ENCODE measurements at regions not wholly inside any gene's neighbourhood (a gene's known extent, or its start where the extent isn't known, plus 50 kb on each side); places are given as distances from the start of the nearest gene placed in this dataset.

GRCh38 chr7:10634239-10634638, 339.4 kb upstream of the PHF14 start:
- Histone ChIP-seq H3K9me3 (ENCODE audit: control insufficient read depth, low read length) (no peaks in the 10 kb centered on the region), H3K4me1 (no peaks in the 10 kb centered on the region), H3K27me3 (ENCODE audit: control insufficient read depth, insufficient read depth, low read length) (no peaks in the 10 kb centered on the region), H2AFZ (no peak overlapping the region), H3K27ac (no peak overlapping the region), H3K79me2 (no peaks in the 10 kb centered on the region), H3K9ac (no peak overlapping the region), H3K36me3 (ENCODE audit: control insufficient read depth, insufficient read depth, low read length) (no peaks in the 10 kb centered on the region), H3K4me2 (ENCODE audit: low read length) (no peak overlapping the region), H3K4me3 (ENCODE audit: low read depth, low read length) (no peak overlapping the region)
- TF ChIP-seq CTCF (IDR thresholded peaks at IDR 0.05), result no peak

GRCh38 chr7:10637991-10638390, 335.7 kb upstream of the PHF14 start:
- TF ChIP-seq CTCF (IDR thresholded peaks at IDR 0.05), result no peak
- Histone ChIP-seq H2AFZ (no peak overlapping the region), H3K4me3 (ENCODE audit: low read depth, low read length) (no peak overlapping the region), H3K27me3 (ENCODE audit: control insufficient read depth, insufficient read depth, low read length) (no peaks in the 10 kb centered on the region), H3K4me1 (no peaks in the 10 kb centered on the region), H3K79me2 (no peaks in the 10 kb centered on the region), H3K9ac (no peak overlapping the region), H3K4me2 (ENCODE audit: low read length) (no peak overlapping the region), H3K27ac (no peak overlapping the region), H3K36me3 (ENCODE audit: control insufficient read depth, insufficient read depth, low read length) (no peaks in the 10 kb centered on the region), H3K9me3 (ENCODE audit: control insufficient read depth, low read length) (no peaks in the 10 kb centered on the region)

GRCh38 chr7:10643545-10643944, 330.1 kb upstream of the PHF14 start:
- Histone ChIP-seq H3K36me3 (ENCODE audit: control insufficient read depth, insufficient read depth, low read length) (no peaks in the 10 kb centered on the region), H3K27me3 (ENCODE audit: control insufficient read depth, insufficient read depth, low read length) (no peaks in the 10 kb centered on the region), H3K9me3 (ENCODE audit: control insufficient read depth, low read length) (no peaks in the 10 kb centered on the region), H3K9ac (no peak overlapping the region), H3K4me3 (ENCODE audit: low read depth, low read length) (no peak overlapping the region), H3K79me2 (no peaks in the 10 kb centered on the region), H3K4me1 (no peaks in the 10 kb centered on the region), H3K4me2 (ENCODE audit: low read length) (no peak overlapping the region), H3K27ac (no peak overlapping the region), H2AFZ (no peak overlapping the region)
- no peak for TF ChIP-seq CTCF (IDR thresholded peaks at IDR 0.05)

- Histone ChIP-seq H3K4me1 (no peaks in the 10 kb centered on the region), H3K27me3 (ENCODE audit: control insufficient read depth, insufficient read depth, low read length) (no peaks in the 10 kb centered on the region), H3K9ac (no peak overlapping the region), H2AFZ (no peak overlapping the region), H3K36me3 (ENCODE audit: control insufficient read depth, insufficient read depth, low read length) (no peaks in the 10 kb centered on the region), H3K4me2 (ENCODE audit: low read length) (no peak overlapping the region), H3K27ac (no peak overlapping the region), H3K4me3 (ENCODE audit: low read depth, low read length) (no peak overlapping the region), H3K79me2 (no peaks in the 10 kb centered on the region), H3K9me3 (ENCODE audit: control insufficient read depth, low read length) (no peaks in the 10 kb centered on the region)
- no peak for TF ChIP-seq CTCF (IDR thresholded peaks at IDR 0.05)
Measured at GRCh38 chr7:10644849-10645248, 328.8 kb upstream of the PHF14 start.

GRCh38 chr7:10646194-10646593, 327.5 kb upstream of the PHF14 start:
- Histone ChIP-seq H2AFZ (no peak overlapping the region), H3K4me3 (ENCODE audit: low read depth, low read length) (no peak overlapping the region), H3K4me2 (ENCODE audit: low read length) (no peak overlapping the region), H3K27me3 (ENCODE audit: control insufficient read depth, insufficient read depth, low read length) (no peaks in the 10 kb centered on the region), H3K27ac (no peak overlapping the region), H3K79me2 (no peaks in the 10 kb centered on the region), H3K9me3 (ENCODE audit: control insufficient read depth, low read length) (no peaks in the 10 kb centered on the region), H3K9ac (no peak overlapping the region), H3K36me3 (ENCODE audit: control insufficient read depth, insufficient read depth, low read length) (no peaks in the 10 kb centered on the region), H3K4me1 (no peaks in the 10 kb centered on the region)
- TF ChIP-seq CTCF (IDR thresholded peaks at IDR 0.05), result no peak

Measured in parathyroid adenoma (tissue), 2 donors.